Astrocyte (in vitro differentiated cells and primary cell): ENCODE measurements at regions not wholly inside any gene's neighbourhood (a gene's known extent, or its start where the extent isn't known, plus 50 kb on each side); places are given as distances from the start of the nearest gene placed in this dataset.

Experiments
- DNase-seq: peaks from one replicate; pipeline ENCODE4 v3.0.0-alpha.2; 2010; ENCODE audit warnings: low read depth
- FAIRE-seq: peaks from 2 replicates; lab custom pipeline; 2011; peaks lifted over from hg19 to GRCh38; lab: Jason Lieb, UNC
- H2AFZ ChIP-seq: 2 replicates; pipeline ENCODE4 v1.6.0; 2012; ENCODE audit warnings: low read depth, low read length, inconsistent platforms
- H3K27ac ChIP-seq: 2 replicates; pipeline ENCODE4 v1.5.1; 2011; ENCODE audit warnings: low read depth, low read length, inconsistent platforms
- H3K27me3 ChIP-seq: 2 replicates; pipeline ENCODE4 v1.6.0; 2011; ENCODE audit warnings: low read length, inconsistent platforms; ENCODE audit not compliant: insufficient read depth
- H3K36me3 ChIP-seq: 2 replicates; pipeline ENCODE4 v1.5.1; 2011; ENCODE audit warnings: low read length, inconsistent platforms; ENCODE audit not compliant: insufficient read depth
- H3K4me1 ChIP-seq: 2 replicates; pipeline ENCODE4 v1.5.1; 2011; ENCODE audit warnings: low read length, inconsistent platforms; ENCODE audit not compliant: insufficient read depth
- H3K4me2 ChIP-seq: 2 replicates; pipeline ENCODE4 v1.6.0; 2012; ENCODE audit warnings: low read length, inconsistent platforms
- H3K4me3 ChIP-seq: 2 replicates; pipeline ENCODE4 v1.5.1; 2011; ENCODE audit warnings: low read depth, mild to moderate bottlenecking, low read length, inconsistent platforms; ENCODE audit not compliant: insufficient read depth
- H3K79me2 ChIP-seq: 2 replicates; pipeline ENCODE4 v1.6.0; 2012; ENCODE audit warnings: mild to moderate bottlenecking, low read length, inconsistent platforms; ENCODE audit not compliant: insufficient read depth
- H3K9ac ChIP-seq: 2 replicates; pipeline ENCODE4 v1.6.0; 2012; ENCODE audit warnings: mild to moderate bottlenecking, low read length, inconsistent platforms
- H3K9me3 ChIP-seq: 2 replicates; pipeline ENCODE4 v1.5.1; 2012; ENCODE audit warnings: low read depth, mild to moderate bottlenecking, low read length, inconsistent platforms; ENCODE audit not compliant: insufficient read depth
- H4K20me1 ChIP-seq: 2 replicates; pipeline ENCODE4 v1.6.0; 2012; ENCODE audit warnings: low read length, inconsistent platforms; ENCODE audit not compliant: insufficient read depth
- H3K27ac Mint-ChIP-seq: one replicate; pipeline ENCODE4 v1.8.0; 2021; ENCODE audit warnings: mild to moderate bottlenecking, mixed read lengths; ENCODE audit not compliant: unreplicated experiment
- H3K27me3 Mint-ChIP-seq: one replicate; pipeline ENCODE4 v1.8.0; 2021; ENCODE audit warnings: low read depth, mixed read lengths; ENCODE audit not compliant: unreplicated experiment
- H3K36me3 Mint-ChIP-seq: one replicate; pipeline ENCODE4 v1.8.0; 2021; ENCODE audit warnings: low read depth, mixed read lengths; ENCODE audit not compliant: unreplicated experiment
- H3K4me1 Mint-ChIP-seq: one replicate; pipeline ENCODE4 v1.8.0; 2021; ENCODE audit warnings: low read depth, mixed read lengths; ENCODE audit not compliant: unreplicated experiment
- H3K4me3 Mint-ChIP-seq: one replicate; pipeline ENCODE4 v1.8.0; 2021; ENCODE audit warnings: mild to moderate bottlenecking, moderate library complexity, mixed read lengths; ENCODE audit not compliant: unreplicated experiment
- H3K9me3 Mint-ChIP-seq: one replicate; pipeline ENCODE4 v1.8.0; 2021; ENCODE audit warnings: mild to moderate bottlenecking, mixed read lengths; ENCODE audit not compliant: unreplicated experiment
- EZH2 ChIP-seq: IDR thresholded peaks from 2 replicates; pipeline ENCODE4 v1.6.1; 2012; ENCODE audit warnings: mild to moderate bottlenecking, low read length, inconsistent platforms; ENCODE audit not compliant: insufficient read depth
- TF ChIP-seq, protein P1 (sequence below): IDR thresholded peaks from 2 replicates; pipeline ENCODE4 v1.5.1; 2011; ENCODE audit warnings: low read depth, mild to moderate bottlenecking, inconsistent platforms, low read length, moderate library complexity; ENCODE audit not compliant: insufficient read depth

DNA sequence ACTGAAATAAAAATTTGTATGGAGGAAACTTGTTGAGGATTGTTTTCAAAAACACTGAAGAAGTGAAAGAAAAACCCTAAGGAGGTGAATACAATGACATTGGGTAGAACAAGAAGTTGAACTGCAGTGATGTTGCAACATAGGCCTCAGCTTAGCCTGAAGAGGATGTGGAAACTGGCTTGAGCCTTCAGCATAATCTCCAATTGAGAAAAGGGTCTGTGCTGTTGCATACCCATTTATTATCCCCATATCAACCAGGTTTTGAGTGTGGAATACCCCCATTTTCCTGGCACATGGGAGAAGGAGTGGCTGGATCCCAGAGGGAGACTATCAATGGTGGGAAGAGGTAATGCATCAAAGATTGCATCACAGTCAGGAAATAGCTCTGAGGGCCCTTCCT lies 695.0 kb upstream of the HS3ST1 start:
- Mint-ChIP-seq H3K27me3 (no peaks in the 10 kb centered on the region), H3K27ac (no peak overlapping the region), H3K9me3 (no peaks in the 10 kb centered on the region), H3K36me3 (no peaks in the 10 kb centered on the region), H3K4me3 (no peak overlapping the region), H3K4me1 (no peaks in the 10 kb centered on the region)
- Histone ChIP-seq H3K36me3 (no peaks in the 10 kb centered on the region), H3K4me2 (no peak overlapping the region), H3K27ac (no peak overlapping the region), H3K4me1 (no peaks in the 10 kb centered on the region), H3K27me3 (no peaks in the 10 kb centered on the region), H3K4me3 (no peak overlapping the region), H2AFZ (no peak overlapping the region), H3K9ac (no peak overlapping the region), H3K79me2 (no peaks in the 10 kb centered on the region), H3K9me3 (peaks cover 2% of the 10 kb centered on the region), H4K20me1 (no peaks in the 10 kb centered on the region)
- FAIRE-seq (no peak), DNase-seq (no peak)
- TF ChIP-seq EZH2 = no peak

DNA sequence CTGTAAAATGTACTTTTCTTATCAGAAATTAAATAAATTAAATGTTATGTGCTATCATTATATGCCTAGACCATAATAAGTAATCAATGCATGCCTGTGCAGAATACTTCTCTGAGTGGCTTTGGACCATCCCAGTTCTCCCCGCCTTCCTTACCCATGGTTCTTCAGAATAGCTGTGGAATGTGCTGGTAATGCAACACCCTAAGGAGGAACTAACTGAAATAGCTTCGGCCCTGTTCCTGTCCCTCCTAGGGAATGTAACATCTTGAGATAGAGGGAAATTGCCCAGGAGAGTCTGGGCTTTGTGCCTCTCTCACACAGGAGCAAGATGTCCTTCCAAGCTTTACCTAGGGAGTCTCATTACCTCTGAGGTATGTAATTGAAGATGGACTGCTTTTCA lies 693.6 kb upstream of the HS3ST1 start:
- Histone ChIP-seq H4K20me1 (no peaks in the 10 kb centered on the region), H3K4me1 (no peaks in the 10 kb centered on the region), H3K27ac (no peak overlapping the region), H3K9me3 (peaks cover 2% of the 10 kb centered on the region), H3K79me2 (no peaks in the 10 kb centered on the region), H3K4me3 (no peak overlapping the region), H3K36me3 (no peaks in the 10 kb centered on the region), H2AFZ (no peak overlapping the region), H3K27me3 (no peaks in the 10 kb centered on the region), H3K9ac (no peak overlapping the region), H3K4me2 (no peak overlapping the region)
- H3K36me3 Mint-ChIP-seq = no peaks in the 10 kb centered on the region
- DNase-seq (no peak), FAIRE-seq (no peak)
- H3K27me3 Mint-ChIP-seq = no peaks in the 10 kb centered on the region
- TF ChIP-seq EZH2 = no peak
- TF ChIP-seq, protein P1, sequence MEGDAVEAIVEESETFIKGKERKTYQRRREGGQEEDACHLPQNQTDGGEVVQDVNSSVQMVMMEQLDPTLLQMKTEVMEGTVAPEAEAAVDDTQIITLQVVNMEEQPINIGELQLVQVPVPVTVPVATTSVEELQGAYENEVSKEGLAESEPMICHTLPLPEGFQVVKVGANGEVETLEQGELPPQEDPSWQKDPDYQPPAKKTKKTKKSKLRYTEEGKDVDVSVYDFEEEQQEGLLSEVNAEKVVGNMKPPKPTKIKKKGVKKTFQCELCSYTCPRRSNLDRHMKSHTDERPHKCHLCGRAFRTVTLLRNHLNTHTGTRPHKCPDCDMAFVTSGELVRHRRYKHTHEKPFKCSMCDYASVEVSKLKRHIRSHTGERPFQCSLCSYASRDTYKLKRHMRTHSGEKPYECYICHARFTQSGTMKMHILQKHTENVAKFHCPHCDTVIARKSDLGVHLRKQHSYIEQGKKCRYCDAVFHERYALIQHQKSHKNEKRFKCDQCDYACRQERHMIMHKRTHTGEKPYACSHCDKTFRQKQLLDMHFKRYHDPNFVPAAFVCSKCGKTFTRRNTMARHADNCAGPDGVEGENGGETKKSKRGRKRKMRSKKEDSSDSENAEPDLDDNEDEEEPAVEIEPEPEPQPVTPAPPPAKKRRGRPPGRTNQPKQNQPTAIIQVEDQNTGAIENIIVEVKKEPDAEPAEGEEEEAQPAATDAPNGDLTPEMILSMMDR = no peak
- no peaks in the 10 kb centered on the region for H3K4me1 Mint-ChIP-seq
- no peak overlapping the region for H3K4me3 Mint-ChIP-seq
- no peak overlapping the region for H3K27ac Mint-ChIP-seq
- H3K9me3 Mint-ChIP-seq = no peaks in the 10 kb centered on the region

DNA sequence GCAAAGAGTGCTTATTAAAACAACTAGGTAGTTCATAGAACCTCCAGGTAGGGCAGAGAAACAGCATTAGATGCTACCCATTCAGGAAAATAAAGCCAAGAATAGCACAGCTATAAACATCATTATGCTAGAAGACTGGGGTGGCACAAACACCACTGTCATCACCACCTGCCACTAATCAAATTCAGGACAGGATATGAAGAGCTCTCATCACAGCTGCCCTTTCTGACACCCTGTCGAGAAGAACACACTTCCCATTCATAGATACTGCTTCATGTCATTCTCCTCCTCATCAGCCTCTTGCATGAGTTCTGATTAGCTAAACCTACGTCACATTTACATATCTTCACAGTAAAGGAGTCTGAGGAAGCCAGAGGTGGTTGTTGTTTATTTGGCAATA lies 692.3 kb upstream of the HS3ST1 start:
- Mint-ChIP-seq H3K27ac (no peak overlapping the region), H3K36me3 (no peaks in the 10 kb centered on the region), H3K27me3 (no peaks in the 10 kb centered on the region), H3K4me3 (no peak overlapping the region), H3K9me3 (no peaks in the 10 kb centered on the region), H3K4me1 (no peaks in the 10 kb centered on the region)
- Histone ChIP-seq H3K9me3 (peaks cover 2% of the 10 kb centered on the region), H4K20me1 (no peaks in the 10 kb centered on the region), H3K79me2 (no peaks in the 10 kb centered on the region), H3K9ac (no peak overlapping the region), H3K36me3 (no peaks in the 10 kb centered on the region), H3K4me1 (no peaks in the 10 kb centered on the region), H3K4me3 (no peak overlapping the region), H3K4me2 (no peak overlapping the region), H3K27me3 (no peaks in the 10 kb centered on the region), H3K27ac (no peak overlapping the region), H2AFZ (no peak overlapping the region)
- DNase-seq (no peak), FAIRE-seq (no peak)
- TF ChIP-seq, protein P1 = no peak
- TF ChIP-seq EZH2 = no peak
